Ishikawa (cell line): ENCODE measurements at regions not wholly inside any gene's neighbourhood (a gene's known extent, or its start where the extent isn't known, plus 50 kb on each side); places are given as distances from the start of the nearest gene placed in this dataset.

Experiments used
- FOXM1 ChIP-seq: IDR thresholded peaks from 2 replicates; pipeline ENCODE4 v1.6.1; 2012; ENCODE audit warnings: low read depth, borderline replicate concordance
- TF ChIP-seq, protein P1 (sequence below): IDR thresholded peaks from 2 replicates; pipeline ENCODE4 v1.6.1; 2012

DNA sequence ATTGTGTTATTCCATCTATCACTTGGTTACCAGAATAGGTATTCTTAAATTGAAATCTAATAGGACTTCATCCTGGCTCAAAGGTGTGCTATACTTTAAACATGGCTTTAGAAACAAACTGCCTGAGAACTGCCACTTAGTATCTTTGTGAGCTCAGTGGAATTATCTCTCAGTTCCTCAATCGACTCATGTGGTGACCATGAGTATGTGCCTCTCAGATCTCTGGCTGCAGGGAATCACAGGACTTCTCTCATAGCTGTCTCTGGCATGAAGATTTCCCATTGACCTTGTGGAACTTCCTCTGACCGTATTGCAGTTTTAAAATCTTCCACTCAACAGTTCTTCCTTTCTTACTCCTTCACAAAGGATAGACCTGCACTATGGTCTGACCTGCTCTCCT is 681.9 kb upstream of the BOD1L1 start:
- TF ChIP-seq, protein P1, sequence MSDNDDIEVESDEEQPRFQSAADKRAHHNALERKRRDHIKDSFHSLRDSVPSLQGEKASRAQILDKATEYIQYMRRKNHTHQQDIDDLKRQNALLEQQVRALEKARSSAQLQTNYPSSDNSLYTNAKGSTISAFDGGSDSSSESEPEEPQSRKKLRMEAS: no peak
- TF ChIP-seq FOXM1: no peak
